22Rv1 (cell line): ENCODE measurements at regions not wholly inside any gene's neighbourhood (a gene's known extent, or its start where the extent isn't known, plus 50 kb on each side); places are given as distances from the start of the nearest gene placed in this dataset.

Source experiments
- ZFX ChIP-seq: fragments of 450-650 bp; IDR thresholded peaks from 2 replicates; pipeline ENCODE4 v1.6.1; 2017; ENCODE audit warnings: antibody characterized with exemption, borderline replicate concordance
- TF ChIP-seq, protein P1 (sequence below): fragments of 450-650 bp; IDR thresholded peaks from 2 replicates; pipeline ENCODE4 v1.5.1; 2017; ENCODE audit warnings: mild to moderate bottlenecking

DNA sequence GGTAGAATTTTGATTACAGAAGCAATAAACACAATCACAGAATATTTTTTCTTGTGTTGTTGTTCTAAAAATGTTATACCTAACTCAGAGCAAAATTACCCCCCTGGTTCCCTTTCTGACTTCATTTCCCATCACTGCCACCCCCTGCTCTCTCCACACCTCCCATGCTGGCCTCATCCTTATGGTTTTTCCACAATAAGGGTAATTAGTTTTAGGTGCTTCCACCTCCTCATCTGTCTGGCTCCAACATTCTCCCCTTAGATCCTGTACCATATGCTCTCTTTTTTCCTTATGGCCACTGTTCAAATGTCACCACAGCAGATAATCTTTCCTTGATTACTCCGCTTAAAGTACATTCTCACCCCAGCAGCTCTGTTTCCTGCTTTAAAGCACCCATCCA lies 2208.6 kb downstream of the MRPL39 start:
- TF ChIP-seq, protein P1, sequence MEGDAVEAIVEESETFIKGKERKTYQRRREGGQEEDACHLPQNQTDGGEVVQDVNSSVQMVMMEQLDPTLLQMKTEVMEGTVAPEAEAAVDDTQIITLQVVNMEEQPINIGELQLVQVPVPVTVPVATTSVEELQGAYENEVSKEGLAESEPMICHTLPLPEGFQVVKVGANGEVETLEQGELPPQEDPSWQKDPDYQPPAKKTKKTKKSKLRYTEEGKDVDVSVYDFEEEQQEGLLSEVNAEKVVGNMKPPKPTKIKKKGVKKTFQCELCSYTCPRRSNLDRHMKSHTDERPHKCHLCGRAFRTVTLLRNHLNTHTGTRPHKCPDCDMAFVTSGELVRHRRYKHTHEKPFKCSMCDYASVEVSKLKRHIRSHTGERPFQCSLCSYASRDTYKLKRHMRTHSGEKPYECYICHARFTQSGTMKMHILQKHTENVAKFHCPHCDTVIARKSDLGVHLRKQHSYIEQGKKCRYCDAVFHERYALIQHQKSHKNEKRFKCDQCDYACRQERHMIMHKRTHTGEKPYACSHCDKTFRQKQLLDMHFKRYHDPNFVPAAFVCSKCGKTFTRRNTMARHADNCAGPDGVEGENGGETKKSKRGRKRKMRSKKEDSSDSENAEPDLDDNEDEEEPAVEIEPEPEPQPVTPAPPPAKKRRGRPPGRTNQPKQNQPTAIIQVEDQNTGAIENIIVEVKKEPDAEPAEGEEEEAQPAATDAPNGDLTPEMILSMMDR = no peak
- no peak for TF ChIP-seq ZFX
